ENCODE measurements at regions not wholly inside any gene's neighbourhood (a gene's known extent, or its start where the extent isn't known, plus 50 kb on each side); places are given as distances from the start of the nearest gene placed in this dataset.
"Not testable (repeated sequence)": the region's sequence is repeated elsewhere in the genome, so short reads cannot be mapped to it uniquely, and the experiment has no call there.

- DNase-seq (ENCODE audit: low spot score) (no peak), FAIRE-seq (no peak)
Observed at GRCh38 chr3:153640689-153641665, 479.0 kb downstream of the RAP2B start.

DNA sequence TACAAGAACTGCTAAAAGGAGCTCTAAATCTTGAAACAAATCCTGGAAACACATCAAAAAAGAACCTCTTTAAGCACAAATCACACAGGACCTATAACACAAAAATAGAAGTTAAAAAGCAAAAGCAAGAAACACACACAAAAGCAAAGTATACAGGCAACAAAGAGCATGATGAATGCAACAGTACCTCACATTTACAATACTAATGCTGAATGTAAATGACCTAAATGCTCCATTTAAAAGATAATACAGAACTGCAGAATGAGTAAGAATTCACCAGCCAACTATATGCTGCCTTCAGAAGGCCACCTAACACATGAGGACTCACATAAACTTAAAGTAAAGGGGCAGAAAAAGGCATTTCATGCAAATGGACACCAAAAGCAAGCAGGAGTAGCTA is 478.6 kb upstream of the ARHGEF26 start:
- FAIRE-seq; DNase-seq (ENCODE audit: low spot score): not testable (repeated sequence)

DNA sequence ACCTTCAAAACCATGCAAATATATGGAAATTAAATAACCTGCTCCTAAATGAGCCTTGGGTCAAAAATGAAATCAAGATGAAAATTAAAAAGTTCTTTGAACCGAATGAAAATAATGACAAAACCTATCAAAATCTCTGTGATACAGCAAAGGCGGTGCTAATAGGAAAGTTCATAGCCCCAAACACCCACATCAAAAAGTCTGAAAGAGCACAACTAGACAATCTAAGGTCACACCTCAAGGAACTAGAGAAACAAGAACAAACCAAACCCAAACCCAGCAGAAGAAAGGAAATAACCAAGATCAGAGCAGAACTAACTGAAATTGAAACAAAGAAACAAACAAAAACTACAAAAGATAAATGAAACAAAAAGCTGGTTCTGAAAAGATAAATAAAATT is 477.7 kb upstream of the ARHGEF26 start:
- DNase-seq (ENCODE audit: low spot score); FAIRE-seq: not testable (repeated sequence)

- DNase-seq (ENCODE audit: low spot score) (no peak), FAIRE-seq (no peak)
Observed at GRCh38 chr3:153649286-153649839, 471.8 kb upstream of the ARHGEF26 start.

DNA sequence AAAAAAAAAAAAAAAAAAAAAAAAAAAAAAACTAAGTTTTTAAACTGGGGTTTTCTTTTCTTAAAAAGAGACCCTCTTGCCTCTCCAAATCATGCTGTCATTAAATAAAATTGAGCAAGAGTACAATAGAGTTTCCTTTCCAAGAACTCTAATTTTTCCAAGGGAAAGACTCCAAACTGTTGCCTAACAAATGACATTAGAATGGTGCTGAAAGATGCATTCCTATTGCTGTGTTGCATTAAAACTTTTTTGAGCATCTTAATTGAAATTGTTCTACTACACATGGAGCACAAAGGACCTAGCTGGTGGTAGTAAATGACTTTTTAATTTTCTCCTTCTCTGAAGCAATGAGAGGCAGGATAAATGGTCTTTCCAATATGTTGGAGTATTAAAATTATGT is 469.1 kb upstream of the ARHGEF26 start:
- DNase-seq (ENCODE audit: low spot score) = no peak
- FAIRE-seq = no peak

GRCh38 chr3:153657046-153657445 is 464.1 kb upstream of the ARHGEF26 start:
- DNase-seq (ENCODE audit: low spot score) (no peak), FAIRE-seq (no peak)

- DNase-seq (ENCODE audit: low spot score) (no peak), FAIRE-seq (no peak)
Observed at GRCh38 chr3:153657461-153657860, 463.7 kb upstream of the ARHGEF26 start.

DNA sequence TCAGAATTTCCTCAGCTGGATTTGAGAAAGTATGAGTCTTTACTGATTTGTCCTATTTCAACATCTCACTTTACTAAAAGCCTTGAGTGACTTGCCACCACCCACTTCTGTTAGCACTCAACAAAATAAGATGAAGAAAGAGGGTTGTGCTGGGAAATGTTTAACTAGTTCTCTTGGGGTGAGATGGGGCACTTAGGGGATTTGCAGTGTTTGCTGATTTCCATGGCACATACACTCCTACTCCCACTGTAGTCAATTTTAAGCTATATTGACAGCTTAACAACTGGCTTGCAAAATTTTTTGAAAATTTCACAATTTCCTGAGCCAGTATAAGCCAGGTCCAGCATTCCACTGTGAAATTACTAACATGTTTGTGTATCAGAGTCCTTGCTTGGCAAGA is 463.1 kb upstream of the ARHGEF26 start:
- FAIRE-seq (no peak), DNase-seq (ENCODE audit: low spot score) (no peak)

- FAIRE-seq = no peak
- no peak for DNase-seq (ENCODE audit: low spot score)
Observed at GRCh38 chr3:153666991-153667740, 454.0 kb upstream of the ARHGEF26 start.

DNA sequence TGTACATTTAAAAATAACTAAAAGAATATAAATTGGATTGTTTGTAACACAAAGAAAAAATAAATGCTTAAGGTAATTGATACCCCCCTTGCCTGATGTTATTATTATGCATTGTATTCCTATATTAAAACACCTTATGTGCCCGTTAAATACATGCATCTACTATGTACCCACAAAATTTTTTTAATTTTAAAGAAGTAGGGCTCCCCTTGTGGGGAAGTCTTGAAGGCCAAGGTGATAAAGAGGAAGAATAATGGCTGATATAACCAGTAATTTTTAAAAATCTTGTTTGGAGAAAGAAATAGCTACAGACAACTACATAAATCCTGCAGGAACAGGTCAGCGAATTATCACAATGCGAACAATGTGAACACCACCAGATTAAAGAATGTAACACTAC is 451.7 kb upstream of the ARHGEF26 start:
- FAIRE-seq = no peak

DNA sequence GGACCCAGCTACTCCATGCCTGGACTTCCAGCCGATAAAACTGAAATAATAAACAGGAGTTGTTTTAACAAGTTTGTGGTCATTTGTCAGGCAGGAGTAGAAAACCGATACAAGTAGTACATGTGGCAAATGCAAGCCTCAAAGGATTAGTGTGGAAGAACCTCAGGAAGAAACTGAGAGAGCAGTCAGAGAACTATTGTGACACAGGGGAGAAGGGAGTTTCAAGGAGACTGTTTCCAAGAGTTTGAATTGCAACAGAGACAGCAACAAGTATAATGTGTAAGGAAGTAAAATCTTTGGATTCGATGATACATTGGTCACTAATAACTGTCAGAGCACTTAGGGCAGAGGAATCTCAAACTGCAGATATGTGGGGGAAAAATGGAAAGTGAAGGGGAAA is 450.6 kb upstream of the ARHGEF26 start:
- FAIRE-seq = no peak
- DNase-seq (ENCODE audit: low spot score) = no peak

More for the DNA sequence above, 451.7 kb upstream of the ARHGEF26 start:
- DNase-seq (ENCODE audit: low spot score) = no peak

DNA sequence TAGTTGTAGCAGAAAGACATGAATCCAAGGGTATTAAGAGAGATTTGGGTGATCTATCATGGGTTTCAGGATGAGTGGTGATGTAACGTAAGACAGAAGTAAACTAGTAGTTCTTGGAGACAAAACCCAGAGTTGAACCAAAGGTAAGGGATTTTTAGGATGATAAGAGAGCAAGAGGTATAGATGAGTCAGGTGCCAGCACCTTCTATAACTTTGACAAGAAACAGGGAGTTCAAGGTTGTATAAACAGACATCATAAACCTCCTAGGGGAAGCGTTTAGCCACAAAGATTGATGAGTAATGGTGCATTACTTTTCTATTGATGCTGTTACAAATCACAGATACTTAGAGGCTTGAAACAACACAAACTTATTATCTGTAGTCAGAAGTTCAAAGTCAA is 447.3 kb upstream of the ARHGEF26 start:
- FAIRE-seq (no peak), DNase-seq (ENCODE audit: low spot score) (no peak)

DNA sequence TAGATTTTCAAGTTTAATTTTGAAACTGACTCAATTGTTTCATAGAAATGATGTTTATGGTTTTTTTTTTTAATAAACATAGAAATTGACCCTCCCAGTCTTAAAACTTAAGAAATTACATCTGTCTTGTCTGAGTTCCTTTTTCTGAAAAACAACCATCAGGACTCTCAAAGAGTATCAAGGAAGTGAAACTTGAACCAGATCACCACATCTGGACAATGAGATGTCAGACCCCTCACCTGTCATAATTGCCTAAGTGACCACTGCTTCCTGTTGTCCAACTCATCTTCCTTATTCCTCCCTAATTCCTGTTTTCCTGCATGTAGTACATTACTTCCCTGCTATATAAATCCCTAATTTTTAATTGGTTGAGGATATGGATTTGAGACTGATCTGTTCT is 441.5 kb upstream of the ARHGEF26 start:
- no peak for FAIRE-seq
- DNase-seq (ENCODE audit: low spot score) = no peak

- FAIRE-seq = no peak
Observed at GRCh38 chr3:153680526-153680925, 440.7 kb upstream of the ARHGEF26 start.

GRCh38 chr3:153681057-153681456 is 440.1 kb upstream of the ARHGEF26 start:
- no peak for FAIRE-seq

More at GRCh38 chr3:153680526-153680925, 440.7 kb upstream of the ARHGEF26 start:
- no peak for DNase-seq (ENCODE audit: low spot score)

DNA sequence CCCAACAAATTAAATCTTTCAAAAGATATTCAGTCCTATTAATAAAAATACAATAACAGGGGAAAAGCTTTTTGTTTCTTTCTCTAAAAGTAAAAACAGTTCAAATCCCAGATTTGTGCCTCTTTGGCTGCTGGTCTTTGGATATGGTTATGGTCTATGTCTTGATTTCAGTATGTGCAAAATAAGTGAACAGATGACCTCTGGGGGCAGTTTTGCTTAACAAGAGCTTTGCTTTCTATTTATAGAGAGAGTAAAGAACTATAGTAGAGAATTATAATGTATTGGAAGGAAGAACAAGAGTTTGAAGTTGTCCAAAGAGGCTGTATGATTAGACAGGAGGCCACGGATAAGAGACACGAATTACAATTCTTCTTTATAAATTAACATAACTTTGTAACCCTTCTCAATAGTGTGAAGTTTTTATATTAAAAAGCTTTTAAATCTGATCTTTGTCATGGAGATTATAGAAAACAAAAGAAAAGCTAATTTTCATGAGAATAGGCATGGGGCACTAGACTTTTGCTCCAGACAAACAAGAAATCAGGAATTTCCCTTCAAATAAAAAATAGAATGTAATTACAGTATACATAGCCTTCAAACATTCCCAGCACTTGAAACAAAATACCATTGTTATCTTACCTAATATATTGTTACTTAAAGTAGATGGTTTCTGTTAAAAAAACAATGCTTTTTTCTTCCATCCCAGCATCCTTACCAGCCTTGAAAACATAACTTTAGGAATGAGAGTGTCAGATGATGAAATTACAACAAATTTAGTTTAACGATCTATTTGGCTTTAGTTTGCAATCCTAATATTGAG is 432.7 kb upstream of the ARHGEF26 start:
- DNase-seq (ENCODE audit: low spot score) = no peak

More at GRCh38 chr3:153681057-153681456, 440.1 kb upstream of the ARHGEF26 start:
- no peak for DNase-seq (ENCODE audit: low spot score)

GRCh38 chr3:153693207-153693606 is 428.0 kb upstream of the ARHGEF26 start:
- DNase-seq (ENCODE audit: low spot score) (no peak), FAIRE-seq (no peak)

More for the DNA sequence above, 432.7 kb upstream of the ARHGEF26 start:
- no peak for FAIRE-seq

DNA sequence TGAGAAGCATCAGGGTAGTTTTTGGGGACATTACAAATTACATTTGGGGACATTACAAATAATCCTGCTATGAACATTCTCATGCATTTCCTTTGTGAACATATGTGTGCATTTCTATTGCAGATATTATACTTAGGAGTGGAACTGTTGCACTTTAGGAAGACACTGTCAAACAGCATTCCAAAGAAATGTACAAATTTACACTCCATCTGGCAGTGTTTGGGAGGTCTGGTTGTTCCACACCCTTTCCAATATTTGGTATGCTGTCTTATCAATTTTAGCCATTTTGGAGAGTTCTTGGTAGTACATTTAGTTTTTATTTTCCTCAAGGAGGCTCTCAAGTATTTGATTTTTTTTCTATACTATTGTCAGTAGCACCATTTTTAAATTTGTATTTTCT is 419.1 kb upstream of the ARHGEF26 start:
- no peak for DNase-seq (ENCODE audit: low spot score)
- no peak for FAIRE-seq

DNA sequence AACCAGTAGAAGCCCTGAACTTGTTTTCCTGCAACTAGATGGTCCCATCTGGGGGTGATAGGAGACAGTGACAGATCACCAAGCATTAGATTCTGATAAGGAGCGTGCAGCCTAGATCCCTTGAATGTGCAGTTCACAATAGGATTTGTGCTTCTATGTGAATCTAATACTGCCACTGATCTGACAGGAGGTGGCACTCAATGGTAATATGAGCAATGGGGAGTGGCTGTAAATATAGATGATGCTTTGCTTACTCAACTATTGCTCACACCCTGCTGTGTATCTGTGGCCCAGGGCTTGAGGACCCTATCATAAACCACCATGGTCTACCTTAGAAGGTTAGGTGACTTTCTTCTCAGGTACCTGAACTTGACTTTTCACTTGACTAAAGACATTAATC is 417.1 kb upstream of the ARHGEF26 start:
- FAIRE-seq (no peak), DNase-seq (ENCODE audit: low spot score) (no peak)

GRCh38 chr3:153706706-153707105 is 414.5 kb upstream of the ARHGEF26 start:
- no peak for DNase-seq (ENCODE audit: low spot score)
- FAIRE-seq = no peak

DNA sequence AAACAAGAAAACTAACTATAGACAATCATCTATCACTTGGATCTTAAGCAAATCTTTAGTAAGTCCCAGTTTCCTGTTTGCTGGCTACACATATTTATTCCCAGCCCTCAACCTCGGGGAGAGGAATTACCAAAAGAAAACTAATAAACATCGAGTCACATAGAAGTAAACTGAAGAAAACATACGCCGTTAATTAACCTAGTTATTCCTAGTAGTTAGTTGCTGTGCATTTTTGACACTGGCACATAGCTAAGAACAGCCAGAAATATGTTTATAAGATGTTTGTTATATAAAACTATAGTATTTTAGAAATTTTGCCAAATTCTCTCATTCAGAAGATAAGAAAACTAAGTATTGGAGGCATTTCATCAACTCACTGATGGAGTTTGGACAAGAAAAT is 407.2 kb upstream of the ARHGEF26 start:
- no peak for DNase-seq (ENCODE audit: low spot score)
- no peak for FAIRE-seq

Data from RCC 7860 (cell line).